HG03457 (cell line): ENCODE measurements at regions not wholly inside any gene's neighbourhood (a gene's known extent, or its start where the extent isn't known, plus 50 kb on each side); places are given as distances from the start of the nearest gene placed in this dataset.
"Not testable (repeated sequence)": the region's sequence is repeated elsewhere in the genome, so short reads cannot be mapped to it uniquely, and the experiment has no call there.

Experiments
- ATAC-seq: cut with Tn5 transposase; IDR thresholded peaks from one replicate; pipeline ENCODE4 v1.9.1; 2021; ENCODE audit warnings: moderate number of reproducible peaks; ENCODE audit not compliant: unreplicated experiment

DNA sequence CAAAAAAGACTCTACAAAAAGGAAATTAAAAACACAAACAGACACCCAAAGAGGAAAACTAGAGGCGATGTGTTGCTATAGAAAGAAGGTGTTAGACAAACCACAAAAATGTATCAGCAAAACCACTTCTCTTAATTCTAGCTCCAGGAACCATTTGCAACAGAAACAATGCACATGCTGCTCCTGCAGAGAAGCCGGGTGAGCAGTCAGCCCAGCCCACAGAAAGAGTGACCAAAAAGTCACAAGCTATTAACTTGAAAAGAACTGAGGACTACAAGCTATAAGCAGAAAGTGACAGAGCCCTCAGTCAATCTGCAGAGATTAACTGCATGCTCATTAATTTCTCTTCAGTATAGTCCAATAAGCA, 96.2 kb upstream of the KLHL13 start:
- ATAC-seq: peak; percentile 65

- no peak for ATAC-seq
These were observed 98.7 kb upstream of the KLHL13 start for GRCh38 chrX:118215346-118215745.

GRCh38 chrX:118216087-118216486, 99.5 kb upstream of the KLHL13 start:
- ATAC-seq: no peak

DNA sequence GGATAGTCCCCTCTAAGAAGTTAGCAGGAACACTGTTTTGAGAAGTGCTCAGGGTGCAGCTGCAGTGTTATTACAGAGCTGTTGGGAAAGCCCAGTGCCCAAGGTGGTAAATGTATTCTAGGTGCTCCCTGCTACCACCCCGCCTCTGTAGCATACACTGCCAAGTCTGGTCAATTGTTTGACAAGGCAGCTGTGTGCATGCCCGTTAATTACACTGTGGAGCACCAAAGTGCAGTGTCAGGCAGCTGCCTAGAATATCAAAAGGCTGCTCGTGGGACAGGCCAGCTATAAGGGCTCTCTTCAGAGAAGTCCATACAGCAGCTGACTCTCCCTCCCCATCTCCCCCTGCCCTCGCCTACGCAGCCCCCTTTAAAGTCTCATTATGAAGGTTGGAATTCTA, 99.9 kb upstream of the KLHL13 start:
- ATAC-seq: no peak

GRCh38 chrX:118218079-118218478, 101.5 kb upstream of the KLHL13 start:
- no peak for ATAC-seq

DNA sequence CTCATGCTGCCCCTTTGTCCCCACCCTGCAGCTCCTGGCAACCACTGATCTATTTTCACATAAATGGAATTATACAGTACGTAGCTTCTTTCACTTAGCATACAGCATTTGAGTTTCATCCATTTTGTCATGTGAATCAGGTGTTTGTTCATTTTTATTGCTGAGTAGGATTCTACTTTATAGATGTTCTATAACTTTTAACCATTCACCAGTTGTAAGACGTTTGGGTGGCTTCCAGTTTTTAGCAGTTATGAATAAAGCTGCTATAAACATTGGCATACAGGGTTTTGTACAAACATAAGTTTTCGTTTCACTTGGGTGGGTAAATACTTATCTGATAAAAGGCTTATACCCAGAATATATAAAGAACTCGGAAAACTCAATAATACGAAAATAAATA, 102.3 kb upstream of the KLHL13 start:
- ATAC-seq: no peak

GRCh38 chrX:118219866-118220265, 103.3 kb upstream of the KLHL13 start:
- no peak for ATAC-seq

- ATAC-seq: no peak
These were observed 103.9 kb upstream of the KLHL13 start for GRCh38 chrX:118220509-118220908.

DNA sequence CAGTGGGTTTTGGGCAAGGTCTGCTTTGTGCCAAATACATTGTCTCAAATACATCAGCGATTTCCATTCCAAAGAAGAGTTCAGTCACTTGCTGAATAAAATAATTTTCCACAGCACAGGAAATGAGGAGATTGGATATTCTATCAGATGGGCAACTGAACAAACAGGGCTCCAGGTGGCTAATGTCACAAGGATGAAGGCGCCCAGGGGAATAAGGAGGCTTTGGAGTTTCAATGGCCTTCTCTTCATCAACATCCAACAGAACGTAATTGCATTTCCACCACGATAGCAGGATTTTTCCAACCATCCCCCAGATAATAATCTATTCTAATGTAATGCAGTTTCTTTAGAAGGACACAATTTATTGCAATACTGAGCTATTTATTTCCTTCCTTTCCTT, 104.7 kb upstream of the KLHL13 start:
- ATAC-seq: no peak

- ATAC-seq: no peak
These were observed 105.1 kb upstream of the KLHL13 start for GRCh38 chrX:118221733-118222132.

GRCh38 chrX:118222421-118222820, 105.8 kb upstream of the KLHL13 start:
- ATAC-seq: no peak

- ATAC-seq: no peak
These were observed 109.3 kb upstream of the KLHL13 start for GRCh38 chrX:118225711-118226428.

GRCh38 chrX:118228041-118228440, 111.4 kb upstream of the KLHL13 start:
- no peak for ATAC-seq

- no peak for ATAC-seq
These were observed 111.8 kb upstream of the KLHL13 start for GRCh38 chrX:118228456-118228855.

DNA sequence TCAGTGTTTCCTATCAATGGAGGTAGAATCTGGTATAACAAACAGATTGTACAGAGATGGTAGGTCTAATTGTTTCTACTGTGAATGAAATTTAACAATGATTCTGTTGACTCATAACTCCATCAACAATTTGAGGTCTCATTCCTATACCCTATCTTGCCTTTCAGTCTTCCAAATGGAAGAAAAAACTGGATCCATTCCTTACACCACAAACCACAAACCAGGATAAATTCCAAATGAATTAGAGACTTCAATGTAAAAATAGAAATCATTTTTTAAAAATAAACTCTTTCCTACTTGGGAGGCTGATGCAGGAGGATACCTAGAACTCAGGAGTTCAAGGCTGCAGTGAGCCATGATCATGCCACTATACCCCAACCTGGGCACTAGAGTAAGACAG, 114.4 kb upstream of the WDR44 start:
- no peak for ATAC-seq

DNA sequence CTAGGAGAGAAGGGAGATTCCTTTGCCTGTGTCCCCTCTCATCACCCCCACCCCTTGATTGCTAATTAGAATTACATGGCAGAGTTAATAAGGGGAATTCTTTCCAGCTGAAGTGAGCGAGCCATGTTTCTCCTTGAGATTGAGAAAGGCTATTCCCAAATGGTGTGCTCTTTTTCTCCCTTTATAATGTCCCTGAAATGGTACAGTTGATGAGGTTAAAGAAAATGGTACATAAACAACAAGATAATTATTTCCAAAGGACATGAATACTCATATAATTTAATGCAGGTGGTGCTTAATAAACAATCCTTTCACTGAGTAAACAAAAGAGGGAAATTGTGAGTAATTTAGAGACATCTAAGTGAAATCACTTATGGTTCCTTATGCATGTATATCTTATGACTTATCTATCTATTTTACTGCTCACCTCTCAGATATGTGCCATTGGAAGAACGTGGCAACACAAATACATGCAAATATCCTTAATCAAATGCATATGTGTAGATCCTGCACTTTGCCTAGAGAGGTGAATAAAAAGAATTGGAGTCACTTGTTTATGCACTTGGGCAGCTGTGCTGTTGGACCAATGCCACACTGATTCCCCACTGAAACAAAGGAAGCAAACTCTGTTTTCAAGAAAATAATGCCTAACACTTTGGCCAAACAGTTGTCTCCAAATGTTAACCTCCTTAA, 106.6 kb upstream of the WDR44 start:
- ATAC-seq: no peak

DNA sequence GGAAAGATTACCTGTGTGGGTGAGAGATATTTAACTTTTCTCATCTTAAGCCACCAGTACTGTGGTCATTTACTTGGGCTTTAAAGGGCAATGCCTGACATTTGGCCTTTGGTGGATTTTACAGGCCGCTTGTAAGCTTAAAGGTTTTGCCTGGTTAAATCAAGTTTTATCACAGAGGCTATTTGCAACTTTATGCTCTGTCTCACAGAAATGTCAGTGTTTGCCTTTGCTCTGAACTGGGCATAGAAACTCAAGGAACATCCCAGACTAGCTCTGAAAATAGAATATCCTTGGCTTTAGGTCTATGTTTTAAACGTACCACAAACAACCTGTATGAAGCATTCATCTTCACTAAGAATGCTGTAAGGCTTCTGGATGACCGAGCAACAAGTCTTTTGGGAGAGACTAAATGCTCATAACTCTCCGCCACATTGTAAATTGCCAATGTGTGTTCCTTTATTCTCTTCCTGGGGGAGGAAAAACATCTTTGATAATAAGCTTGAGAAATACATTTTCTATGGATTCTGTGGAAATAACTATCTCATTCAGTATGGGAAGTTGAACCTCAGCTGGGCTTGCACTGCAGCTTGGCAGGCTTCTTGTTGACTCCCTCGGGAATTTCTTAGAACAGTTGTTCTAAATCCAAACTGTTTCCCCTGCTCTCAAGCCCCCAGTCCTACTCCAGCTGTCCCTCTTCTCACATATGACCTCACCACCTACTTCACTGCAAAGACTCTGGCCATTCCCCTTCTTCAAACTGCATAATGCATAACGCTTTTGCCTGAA, 105.8 kb upstream of the WDR44 start:
- no peak for ATAC-seq

- not testable (repeated sequence) for ATAC-seq
These were observed 98.9 kb upstream of the WDR44 start for GRCh38 chrX:118246961-118247360.

- ATAC-seq: no peak
These were observed 96.8 kb upstream of the WDR44 start for GRCh38 chrX:118249146-118249545.

GRCh38 chrX:118250445-118250844, 95.5 kb upstream of the WDR44 start:
- ATAC-seq: no peak

DNA sequence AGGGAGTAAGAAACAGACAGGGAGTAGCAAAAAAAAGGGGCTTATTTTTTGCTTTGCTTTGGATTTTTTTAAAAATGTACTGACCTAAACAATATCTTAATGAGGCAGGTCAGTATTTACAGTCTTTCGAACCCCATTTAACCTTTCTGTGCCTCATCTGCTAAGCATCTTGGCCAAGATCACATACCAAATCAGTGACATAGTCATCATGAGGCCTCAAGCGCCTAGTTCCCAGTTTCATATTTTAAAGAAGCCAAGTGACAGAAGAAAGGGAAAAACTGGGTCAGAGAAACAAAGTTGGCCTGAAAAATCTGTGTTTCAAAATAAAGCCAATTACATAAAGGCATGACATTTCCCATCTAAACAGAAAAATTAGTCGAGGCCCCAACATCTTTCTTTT, 94.6 kb upstream of the WDR44 start:
- no peak for ATAC-seq

GRCh38 chrX:118252967-118253366, 92.9 kb upstream of the WDR44 start:
- no peak for ATAC-seq
